Liver (tissue), 3 donors: ENCODE measurements at regions not wholly inside any gene's neighbourhood (a gene's known extent, or its start where the extent isn't known, plus 50 kb on each side); places are given as distances from the start of the nearest gene placed in this dataset.

Source experiments
- EGR1 ChIP-seq, 2 donors: IDR thresholded peaks; 2 replicates each; pipeline ENCODE4 v1.6.1; 2016 to 2018; ENCODE audit warnings: antibody characterized with exemption in 2 of 2, low read depth in 2 of 2
- FOXA1 ChIP-seq: IDR thresholded peaks from 2 replicates; pipeline ENCODE4 v1.6.1; 2016; ENCODE audit warnings: antibody characterized with exemption
- GABPA ChIP-seq, 2 donors: IDR thresholded peaks in 1 of 2; conservative IDR thresholded peaks in 1 of 2; 2 replicates each; pipeline ENCODE4 v1.6.1; 2016; ENCODE audit warnings: antibody characterized with exemption in 2 of 2, mild to moderate bottlenecking in 1 of 2, moderate library complexity in 1 of 2
- RAD21 ChIP-seq, 2 donors: IDR thresholded peaks; 2 replicates each; pipeline ENCODE4 v1.6.1; 2016; ENCODE audit warnings: antibody characterized with exemption in 2 of 2, mild to moderate bottlenecking in 2 of 2
- RXRA ChIP-seq, 2 donors: IDR thresholded peaks; 2 replicates each; pipeline ENCODE4 v1.6.1; 2017 to 2018; ENCODE audit warnings: antibody characterized with exemption in 2 of 2, mild to moderate bottlenecking in 1 of 2
- TAF1 ChIP-seq: conservative IDR thresholded peaks from 2 replicates; pipeline ENCODE4 v1.6.1; 2016; ENCODE audit warnings: antibody characterized with exemption, mild to moderate bottlenecking
- YY1 ChIP-seq: IDR thresholded peaks from 2 replicates; pipeline ENCODE4 v1.6.1; 2016; ENCODE audit warnings: antibody characterized with exemption, mild to moderate bottlenecking
- TF ChIP-seq, protein P1 (sequence below): fragments of 150-350 bp; IDR thresholded peaks from 2 replicates; pipeline ENCODE4 v1.5.1; 2017; ENCODE audit warnings: improper control_type of control experiment, low read depth, low read length; ENCODE audit not compliant: missing input control
- TF ChIP-seq, protein P2 (sequence below): IDR thresholded peaks from 2 replicates; pipeline ENCODE4 v1.6.1; 2016; ENCODE audit warnings: antibody characterized with exemption
- TF ChIP-seq, protein P3 (sequence below): IDR thresholded peaks from 2 replicates; pipeline ENCODE4 v1.6.1; 2016; ENCODE audit warnings: antibody characterized with exemption
- donor health status: healthy.
- donor health status: healthy.

DNA sequence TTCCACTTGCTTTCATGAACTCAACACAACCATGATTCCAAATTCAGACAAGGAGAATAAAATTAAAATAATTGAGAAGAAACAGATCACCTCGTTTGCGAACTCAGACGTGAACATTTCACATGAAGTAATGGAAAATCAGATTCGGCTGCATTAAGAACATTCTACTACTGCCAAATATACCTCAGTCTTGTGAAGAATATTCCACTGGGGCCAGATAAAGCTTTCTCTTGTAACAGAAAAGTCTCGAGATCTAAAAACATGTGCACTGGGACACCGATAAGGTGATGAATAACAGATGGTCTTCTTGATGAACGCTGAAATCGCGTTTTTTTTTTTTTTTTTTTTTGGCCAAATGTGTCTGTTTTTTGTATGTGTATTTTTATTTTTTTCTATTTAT, 761.1 kb downstream of the BRD1 start:
- TF ChIP-seq FOXA1: no peak
- TF ChIP-seq, protein P1, sequence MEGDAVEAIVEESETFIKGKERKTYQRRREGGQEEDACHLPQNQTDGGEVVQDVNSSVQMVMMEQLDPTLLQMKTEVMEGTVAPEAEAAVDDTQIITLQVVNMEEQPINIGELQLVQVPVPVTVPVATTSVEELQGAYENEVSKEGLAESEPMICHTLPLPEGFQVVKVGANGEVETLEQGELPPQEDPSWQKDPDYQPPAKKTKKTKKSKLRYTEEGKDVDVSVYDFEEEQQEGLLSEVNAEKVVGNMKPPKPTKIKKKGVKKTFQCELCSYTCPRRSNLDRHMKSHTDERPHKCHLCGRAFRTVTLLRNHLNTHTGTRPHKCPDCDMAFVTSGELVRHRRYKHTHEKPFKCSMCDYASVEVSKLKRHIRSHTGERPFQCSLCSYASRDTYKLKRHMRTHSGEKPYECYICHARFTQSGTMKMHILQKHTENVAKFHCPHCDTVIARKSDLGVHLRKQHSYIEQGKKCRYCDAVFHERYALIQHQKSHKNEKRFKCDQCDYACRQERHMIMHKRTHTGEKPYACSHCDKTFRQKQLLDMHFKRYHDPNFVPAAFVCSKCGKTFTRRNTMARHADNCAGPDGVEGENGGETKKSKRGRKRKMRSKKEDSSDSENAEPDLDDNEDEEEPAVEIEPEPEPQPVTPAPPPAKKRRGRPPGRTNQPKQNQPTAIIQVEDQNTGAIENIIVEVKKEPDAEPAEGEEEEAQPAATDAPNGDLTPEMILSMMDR: no peak
- TF ChIP-seq RAD21 (IDR thresholded peaks at IDR 0.05): no peak
- TF ChIP-seq, protein P2, sequence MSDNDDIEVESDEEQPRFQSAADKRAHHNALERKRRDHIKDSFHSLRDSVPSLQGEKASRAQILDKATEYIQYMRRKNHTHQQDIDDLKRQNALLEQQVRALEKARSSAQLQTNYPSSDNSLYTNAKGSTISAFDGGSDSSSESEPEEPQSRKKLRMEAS: no peak
- TF ChIP-seq TAF1: no peak
- TF ChIP-seq GABPA (IDR thresholded peaks at IDR 0.05 in 1 of 2, conservative IDR thresholded peaks at IDR 0.05 in 1 of 2): no peak
- TF ChIP-seq EGR1 (IDR thresholded peaks at IDR 0.05; ENCODE audit: low read depth in 2 of 2): no peak
- no peak for TF ChIP-seq YY1
- no peak for TF ChIP-seq RXRA (IDR thresholded peaks at IDR 0.05)
- TF ChIP-seq, protein P3, sequence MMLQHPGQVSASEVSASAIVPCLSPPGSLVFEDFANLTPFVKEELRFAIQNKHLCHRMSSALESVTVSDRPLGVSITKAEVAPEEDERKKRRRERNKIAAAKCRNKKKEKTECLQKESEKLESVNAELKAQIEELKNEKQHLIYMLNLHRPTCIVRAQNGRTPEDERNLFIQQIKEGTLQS: no peak
